DMS153 treated with DMSO at 0.1 percent for 48 hours (cell line): ENCODE measurements at regions not wholly inside any gene's neighbourhood (a gene's known extent, or its start where the extent isn't known, plus 50 kb on each side); places are given as distances from the start of the nearest gene placed in this dataset.
"Not testable (repeated sequence)": the region's sequence is repeated elsewhere in the genome, so short reads cannot be mapped to it uniquely, and the experiment has no call there.

Source experiments
- DNase-seq: peaks from one replicate; lab custom pipeline; 2025; ENCODE audit not compliant: unreplicated experiment; lab: John Stamatoyannopoulos, UW

DNA sequence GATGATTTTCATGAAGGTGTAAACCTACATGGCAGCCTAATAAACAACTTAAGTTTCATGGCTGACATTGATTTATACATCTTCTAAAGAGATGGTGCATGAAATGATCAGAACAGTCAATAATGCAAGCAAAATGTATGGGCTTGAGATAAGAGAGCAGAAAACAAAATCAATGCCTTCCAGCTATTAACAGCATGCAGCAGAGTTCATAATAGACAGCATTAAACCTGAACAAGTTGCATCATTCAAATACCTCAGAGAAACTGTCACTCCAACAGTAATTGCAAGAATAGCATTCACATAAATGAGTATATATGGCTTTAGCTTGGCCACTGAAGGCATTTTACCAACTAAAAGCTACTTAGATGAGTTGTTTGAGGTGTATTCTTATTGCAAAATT lies 319.6 kb upstream of the ARID1B start:
- DNase-seq: no peak

- DNase-seq: no peak
These were observed 321.3 kb upstream of the ARID1B start for GRCh38 chr6:156455847-156456246.

- no peak for DNase-seq
These were observed 322.3 kb upstream of the ARID1B start for GRCh38 chr6:156454867-156455266.

DNA sequence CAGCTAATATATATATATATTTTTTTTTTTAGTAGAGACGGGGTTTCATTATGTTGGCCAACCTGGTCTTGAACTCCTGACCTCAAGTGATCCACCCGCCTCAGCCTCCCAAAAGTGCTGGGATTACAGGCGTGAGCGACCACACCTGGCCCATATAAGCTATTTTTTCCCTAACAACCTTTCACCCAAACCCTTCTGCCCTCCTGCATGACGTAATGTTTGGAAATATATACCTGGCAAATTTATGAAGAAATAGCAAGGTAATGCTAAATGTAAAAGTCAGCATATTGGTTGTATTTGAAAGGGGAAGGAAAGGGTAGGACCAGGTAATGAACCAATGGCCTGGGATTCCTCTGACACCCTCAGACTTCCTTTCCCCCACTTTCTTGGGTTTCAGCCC lies 325.5 kb upstream of the ARID1B start:
- DNase-seq: no peak

DNA sequence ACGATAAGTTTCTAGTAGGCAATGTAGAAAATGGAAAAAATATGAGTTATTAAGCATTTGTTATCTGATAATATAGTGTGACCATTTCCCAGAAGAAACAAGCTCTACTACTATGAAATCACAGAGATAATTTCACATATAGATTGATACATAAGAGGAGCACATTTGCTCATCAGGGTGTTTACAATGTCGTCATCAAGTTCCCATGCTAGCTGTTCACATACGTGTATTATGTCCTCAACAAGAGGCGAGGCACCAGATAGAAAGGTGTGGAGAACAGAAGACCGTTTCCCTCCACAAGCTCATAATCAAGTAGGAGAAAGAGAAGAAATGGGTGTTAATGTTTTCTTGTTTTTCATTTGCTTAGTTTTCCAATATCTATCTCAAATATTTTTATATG lies 326.1 kb upstream of the ARID1B start:
- DNase-seq: no peak

DNA sequence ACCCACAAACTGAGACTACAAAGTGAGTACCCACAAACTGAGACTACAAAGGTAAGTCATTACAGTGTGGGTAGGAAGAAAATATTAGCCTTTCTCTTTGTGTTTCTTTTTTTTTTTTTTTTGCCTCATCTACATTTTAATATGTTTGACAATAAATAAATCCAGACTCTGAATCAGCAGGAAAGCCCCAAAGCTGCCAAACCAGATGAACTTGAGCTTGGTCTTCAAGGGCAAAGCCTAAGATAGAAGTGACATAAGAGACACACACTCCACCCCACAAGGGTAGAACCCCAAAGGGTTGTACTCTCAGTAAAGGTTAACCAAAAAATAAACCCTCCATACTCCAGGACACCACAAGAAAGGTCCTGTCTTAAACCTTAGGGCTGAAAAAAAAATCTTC lies 326.8 kb upstream of the ARID1B start:
- DNase-seq: no peak

DNA sequence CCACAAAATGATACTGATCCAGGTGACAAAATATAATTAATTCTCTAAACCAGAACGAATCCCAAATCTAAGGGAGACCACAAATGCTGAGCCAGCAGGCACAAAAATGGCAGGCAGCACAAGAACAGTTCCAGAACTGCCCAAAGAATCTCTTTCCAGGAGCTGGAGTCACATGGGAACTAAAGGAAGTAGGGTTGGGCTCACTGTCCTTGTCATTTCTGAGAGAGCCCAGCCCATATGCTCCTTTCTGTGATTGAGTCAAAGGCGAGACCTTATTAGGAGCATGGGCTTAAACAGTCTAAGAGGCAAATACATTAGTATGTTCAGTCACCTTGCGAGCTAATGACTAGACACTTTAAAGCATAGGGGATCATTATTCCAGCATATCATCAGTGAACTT lies 327.6 kb upstream of the ARID1B start:
- no peak for DNase-seq

GRCh38 chr6:156449128-156449527 lies 328.1 kb upstream of the ARID1B start:
- no peak for DNase-seq

DNA sequence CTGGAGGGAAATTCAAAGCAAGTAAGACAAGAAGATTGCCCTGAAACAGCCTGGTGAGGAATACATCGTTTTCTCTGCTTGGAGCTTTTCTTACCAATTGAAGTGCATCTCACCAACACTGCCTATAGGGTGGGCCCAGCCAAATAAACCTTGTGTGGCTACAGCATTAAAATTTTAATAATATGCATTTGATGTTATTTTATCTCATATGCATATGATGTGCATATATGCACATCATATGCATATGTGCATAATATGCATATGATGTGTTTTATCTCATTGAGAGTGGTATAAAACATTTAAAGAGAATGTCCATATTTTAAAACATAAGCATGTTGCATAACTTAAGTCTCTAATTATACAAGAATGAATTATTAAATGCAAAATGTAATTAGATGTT lies 328.6 kb upstream of the ARID1B start:
- no peak for DNase-seq

GRCh38 chr6:156440688-156441087 lies 336.5 kb upstream of the ARID1B start:
- DNase-seq: no peak

DNA sequence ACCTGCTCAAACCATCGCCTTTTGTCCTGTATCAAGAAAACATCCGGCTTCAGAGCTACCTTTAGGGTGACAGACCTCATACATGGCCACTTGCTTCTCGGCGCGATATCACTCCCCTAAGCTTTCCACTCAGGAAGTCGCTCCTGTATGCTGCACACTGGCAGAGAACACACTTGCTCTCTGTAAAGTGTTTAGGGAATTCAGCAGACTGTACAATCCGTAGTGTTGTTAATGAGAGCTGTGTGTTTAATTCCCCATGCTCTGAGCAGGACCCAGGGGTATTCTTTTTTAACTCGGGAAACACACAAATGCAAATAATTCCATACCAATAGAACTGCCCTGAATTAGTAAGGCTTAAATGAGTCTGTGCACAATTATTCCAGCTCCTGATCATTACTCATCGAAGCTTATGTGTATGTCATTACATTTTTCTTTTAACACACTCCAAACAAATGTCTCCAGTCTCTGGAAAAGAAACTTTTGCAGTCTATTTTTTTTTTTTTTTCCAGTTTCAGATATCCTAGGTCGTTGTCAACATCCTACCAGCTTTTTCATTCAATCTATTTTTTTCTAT lies 338.7 kb upstream of the ARID1B start:
- DNase-seq: peak; percentile 25

GRCh38 chr6:156437121-156437879 lies 339.9 kb upstream of the ARID1B start:
- peak; percentile 43 for DNase-seq

- DNase-seq: no peak
These were observed 342.4 kb upstream of the ARID1B start for GRCh38 chr6:156434795-156435190.

GRCh38 chr6:156434049-156434794 lies 343.0 kb upstream of the ARID1B start:
- DNase-seq: no peak

DNA sequence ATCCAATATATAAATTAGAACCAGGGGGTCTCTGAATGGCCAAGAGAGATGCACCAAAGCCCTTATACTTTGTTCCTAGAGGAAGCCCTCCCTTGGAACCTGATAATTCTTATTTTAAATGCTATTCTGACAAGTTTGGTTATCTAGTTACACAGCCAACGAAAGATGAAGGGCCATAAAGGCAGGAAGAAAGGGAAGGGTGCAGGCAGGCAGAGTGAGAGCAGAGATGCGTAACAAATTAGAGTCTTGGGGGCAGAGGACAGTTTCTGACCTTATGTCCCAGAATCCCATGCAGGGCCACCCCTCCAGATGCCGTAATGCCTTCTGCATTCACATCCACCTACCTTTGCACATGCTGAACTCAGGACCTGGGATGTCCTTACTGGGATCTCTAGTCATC lies 344.6 kb upstream of the ARID1B start:
- no peak for DNase-seq

DNA sequence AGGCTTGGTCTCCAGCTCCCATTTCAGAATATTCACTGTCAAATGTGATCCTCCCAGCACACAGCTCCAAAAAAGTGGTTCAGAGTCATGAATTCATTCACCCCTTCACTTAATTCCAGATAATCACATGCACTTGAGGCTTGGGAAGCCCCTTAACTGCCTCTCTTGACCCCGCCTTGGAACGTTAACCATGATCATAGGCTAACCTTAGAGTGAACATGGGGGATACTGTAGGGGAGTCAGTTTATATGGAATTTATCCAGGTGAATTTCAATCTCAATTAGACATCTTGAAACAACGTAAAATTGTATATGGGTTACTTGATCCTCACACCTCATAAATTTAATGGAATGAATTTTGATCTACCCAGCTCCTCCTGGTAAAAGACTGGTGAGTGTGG lies 346.8 kb upstream of the ARID1B start:
- DNase-seq: no peak

GRCh38 chr6:156427345-156427744 lies 349.8 kb upstream of the ARID1B start:
- DNase-seq: no peak

GRCh38 chr6:156425359-156426020 lies 351.7 kb upstream of the ARID1B start:
- DNase-seq: no peak

GRCh38 chr6:156423829-156424228 lies 353.3 kb upstream of the ARID1B start:
- DNase-seq: no peak

GRCh38 chr6:156423075-156423474 lies 354.1 kb upstream of the ARID1B start:
- no peak for DNase-seq

DNA sequence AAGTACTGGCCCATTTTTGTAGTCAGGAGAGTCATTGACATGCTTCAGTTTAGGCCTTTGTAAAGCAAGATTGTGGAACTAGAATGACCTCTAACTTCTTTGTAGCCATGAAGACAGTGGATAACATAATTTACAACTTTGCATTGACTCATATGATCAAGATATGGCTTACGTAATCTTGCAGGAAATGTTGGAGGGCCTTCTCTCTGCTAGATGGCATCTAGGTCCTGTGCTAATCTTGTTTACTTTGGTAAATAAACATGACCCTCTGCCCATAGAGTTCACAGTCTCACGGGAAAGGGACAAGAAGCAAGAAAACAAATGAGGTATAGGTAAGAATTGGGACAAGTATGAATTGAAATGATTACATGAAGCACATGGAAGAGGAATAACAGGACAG lies 355.2 kb upstream of the ARID1B start:
- no peak for DNase-seq

GRCh38 chr6:156421301-156421700 lies 355.9 kb upstream of the ARID1B start:
- DNase-seq: not testable (repeated sequence)
